ENCODE measurements at regions not wholly inside any gene's neighbourhood (a gene's known extent, or its start where the extent isn't known, plus 50 kb on each side); places are given as distances from the start of the nearest gene placed in this dataset.
"Not testable (repeated sequence)": the region's sequence is repeated elsewhere in the genome, so short reads cannot be mapped to it uniquely, and the experiment has no call there.

- Histone ChIP-seq H3K9me3 (no peaks in the 10 kb centered on the region), H3K27me3 (peaks cover 0 to 59% of the 10 kb centered on the region in 2 donors), H3K4me1 (no peaks in the 10 kb centered on the region), H3K36me3 (no peaks in the 10 kb centered on the region), H3K27ac (no peak overlapping the region), H3K4me3 (no peak overlapping the region)
- intact Hi-C loops (cut with DNase I; ENCODE audit: low total_unique reads): no loop called here
- TF ChIP-seq POLR2A (IDR thresholded peaks at IDR 0.05) (no peak), CTCF (IDR thresholded peaks at IDR 0.05) (no peak), POLR2AphosphoS5 (IDR thresholded peaks at IDR 0.05) (no peak)
- no peak for DNase-seq (ENCODE audit: low spot score in 2 of 2)
These were observed 88.6 kb upstream of the FRMPD3 start for GRCh38 chrX:107360788-107361360.

- H3K27ac ChIP-seq; intact Hi-C loops (cut with DNase I; ENCODE audit: low total_unique reads); H3K9me3 ChIP-seq; H3K4me3 ChIP-seq; H3K4me1 ChIP-seq; DNase-seq (ENCODE audit: low spot score in 2 of 2); H3K36me3 ChIP-seq: not testable (repeated sequence)
- H3K27me3 ChIP-seq: peaks cover 0 to 14% of the 10 kb centered on the region in 2 donors
These were observed 79.3 kb upstream of the FRMPD3 start for GRCh38 chrX:107370185-107370584.

- H3K9me3 ChIP-seq: no peaks in the 10 kb centered on the region
- intact Hi-C loops (cut with DNase I; ENCODE audit: low total_unique reads): no loop called here
- H3K4me3 ChIP-seq: no peak overlapping the region
- TF ChIP-seq POLR2A (IDR thresholded peaks at IDR 0.05): no peak
- no peak for TF ChIP-seq POLR2AphosphoS5 (IDR thresholded peaks at IDR 0.05)
- no peak for TF ChIP-seq CTCF (IDR thresholded peaks at IDR 0.05)
- no peaks in the 10 kb centered on the region for H3K4me1 ChIP-seq
- no peak for DNase-seq (ENCODE audit: low spot score in 2 of 2)
- no peak overlapping the region for H3K27ac ChIP-seq
- no peaks in the 10 kb centered on the region for H3K36me3 ChIP-seq
- peaks cover 0 to 14% of the 10 kb centered on the region in 2 donors for H3K27me3 ChIP-seq
These were observed 75.3 kb upstream of the FRMPD3 start for GRCh38 chrX:107374132-107374531.

GRCh38 chrX:107374831-107375230 is 74.6 kb upstream of the FRMPD3 start:
- TF ChIP-seq POLR2AphosphoS5 (IDR thresholded peaks at IDR 0.05): no peak
- TF ChIP-seq POLR2A (IDR thresholded peaks at IDR 0.05): no peak
- no peak for TF ChIP-seq CTCF (IDR thresholded peaks at IDR 0.05)

GRCh38 chrX:107376186-107376585 is 73.3 kb upstream of the FRMPD3 start:
- H3K36me3 ChIP-seq; intact Hi-C loops (cut with DNase I; ENCODE audit: low total_unique reads); DNase-seq (ENCODE audit: low spot score in 2 of 2); H3K9me3 ChIP-seq; H3K4me1 ChIP-seq; H3K27ac ChIP-seq; H3K4me3 ChIP-seq: not testable (repeated sequence)
- peaks cover 0 to 16% of the 10 kb centered on the region in 2 donors for H3K27me3 ChIP-seq

More at GRCh38 chrX:107374831-107375230, 74.6 kb upstream of the FRMPD3 start:
- Histone ChIP-seq H3K36me3 (no peaks in the 10 kb centered on the region), H3K9me3 (no peaks in the 10 kb centered on the region), H3K4me1 (no peaks in the 10 kb centered on the region), H3K27ac (no peak overlapping the region), H3K4me3 (no peak overlapping the region), H3K27me3 (peaks cover 0 to 14% of the 10 kb centered on the region in 2 donors)
- intact Hi-C loops (cut with DNase I; ENCODE audit: low total_unique reads): no loop called here
- DNase-seq (ENCODE audit: low spot score in 2 of 2): no peak

GRCh38 chrX:107384397-107385105 is 64.9 kb upstream of the FRMPD3 start:
- no peak for DNase-seq (ENCODE audit: low spot score in 2 of 2)
- Histone ChIP-seq H3K27ac (no peak overlapping the region), H3K27me3 (peaks cover 0 to 67% of the 10 kb centered on the region in 2 donors), H3K9me3 (no peaks in the 10 kb centered on the region), H3K4me1 (no peaks in the 10 kb centered on the region), H3K4me3 (no peak overlapping the region), H3K36me3 (no peaks in the 10 kb centered on the region)
- TF ChIP-seq POLR2A (IDR thresholded peaks at IDR 0.05): no peak
- no peak for TF ChIP-seq CTCF (IDR thresholded peaks at IDR 0.05)
- TF ChIP-seq POLR2AphosphoS5 (IDR thresholded peaks at IDR 0.05): no peak
- intact Hi-C loops (cut with DNase I; ENCODE audit: low total_unique reads): no loop called here
